Lower leg skin (tissue), 3 donors: ENCODE measurements at regions not wholly inside any gene's neighbourhood (a gene's known extent, or its start where the extent isn't known, plus 50 kb on each side); places are given as distances from the start of the nearest gene placed in this dataset.

ENCODE experiments used
- CTCF ChIP-seq, 3 donors: fragments of 450-650 bp; IDR thresholded peaks; one replicate each; pipeline ENCODE4 v1.5.1; 2016; ENCODE audit warnings: antibody characterized with exemption in 3 of 3, mild to moderate bottlenecking in 3 of 3, moderate library complexity in 2 of 3
- POLR2A ChIP-seq, 2 donors: fragments of 450-650 bp; IDR thresholded peaks; one replicate each; pipeline ENCODE4 v1.6.1; 2016 to 2017; ENCODE audit warnings: antibody characterized with exemption in 2 of 2, mild to moderate bottlenecking in 1 of 2, moderate library complexity in 1 of 2

DNA sequence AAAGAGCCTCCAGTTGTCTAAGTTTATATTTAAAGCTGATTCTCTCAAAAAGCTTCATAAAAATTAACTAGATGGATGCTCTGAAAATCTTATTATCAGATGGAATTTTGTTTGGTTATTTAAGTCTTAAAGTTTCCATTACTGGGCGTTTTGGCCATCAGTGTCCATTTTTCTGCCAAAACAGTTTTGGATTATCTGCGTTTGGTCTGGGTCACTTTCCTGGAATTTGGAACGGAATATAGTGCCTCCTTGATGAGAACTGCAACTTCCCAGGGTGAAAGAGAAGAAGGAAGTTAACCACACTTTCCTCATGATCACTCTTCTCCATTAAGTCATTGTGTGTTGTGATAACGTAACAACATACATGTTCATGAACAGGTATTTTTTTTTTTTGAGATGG is 764.9 kb upstream of the AUTS2 start:
- TF ChIP-seq CTCF (IDR thresholded peaks at IDR 0.05) (no peak), POLR2A (IDR thresholded peaks at IDR 0.05) (no peak)
